ENCODE measurements at regions not wholly inside any gene's neighbourhood (a gene's known extent, or its start where the extent isn't known, plus 50 kb on each side); places are given as distances from the start of the nearest gene placed in this dataset.

DNA sequence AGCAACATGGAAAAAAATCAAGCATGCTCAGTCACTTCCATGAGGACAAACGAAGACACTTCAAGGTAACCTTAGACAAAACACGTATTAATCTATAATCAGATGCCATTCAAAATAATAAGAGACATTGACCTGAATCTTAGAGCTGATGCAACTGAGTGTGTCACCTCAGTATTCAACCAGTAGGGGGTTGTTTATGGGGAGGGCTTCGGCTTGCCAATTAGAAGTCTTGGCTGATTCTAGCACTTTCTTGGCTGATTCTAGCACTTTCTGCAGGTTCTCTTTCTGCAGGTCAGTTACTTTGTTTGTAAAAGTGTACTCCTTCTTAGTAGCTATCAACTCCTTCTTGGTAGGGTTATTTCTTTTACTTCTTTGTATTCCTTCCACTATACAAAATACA lies 317.6 kb downstream of the ENC1 start:
- DNase-seq (ENCODE audit: low read depth in 3 of 3, low spot score in 1 of 3) = no peak

DNA sequence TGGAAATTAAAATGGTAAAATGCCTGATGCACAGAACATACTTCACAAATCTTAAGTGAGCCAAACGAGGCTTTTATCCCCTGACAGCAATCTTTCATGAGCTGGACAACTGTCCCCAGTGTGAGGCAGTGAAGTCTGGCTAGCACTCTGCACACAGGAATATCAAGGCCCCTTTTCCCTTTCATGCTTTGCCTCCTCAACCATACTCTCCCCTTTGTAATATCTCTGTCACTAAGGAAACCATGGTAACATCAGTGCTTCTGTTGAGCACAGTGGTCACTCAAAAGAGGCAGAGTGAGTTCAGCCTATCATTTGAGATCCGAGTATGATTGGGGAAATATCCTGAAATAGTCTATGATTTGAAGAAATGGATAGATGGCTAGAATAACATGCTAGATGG lies 318.3 kb downstream of the ENC1 start:
- no peak for DNase-seq (ENCODE audit: low read depth in 3 of 3, low spot score in 1 of 3)

DNA sequence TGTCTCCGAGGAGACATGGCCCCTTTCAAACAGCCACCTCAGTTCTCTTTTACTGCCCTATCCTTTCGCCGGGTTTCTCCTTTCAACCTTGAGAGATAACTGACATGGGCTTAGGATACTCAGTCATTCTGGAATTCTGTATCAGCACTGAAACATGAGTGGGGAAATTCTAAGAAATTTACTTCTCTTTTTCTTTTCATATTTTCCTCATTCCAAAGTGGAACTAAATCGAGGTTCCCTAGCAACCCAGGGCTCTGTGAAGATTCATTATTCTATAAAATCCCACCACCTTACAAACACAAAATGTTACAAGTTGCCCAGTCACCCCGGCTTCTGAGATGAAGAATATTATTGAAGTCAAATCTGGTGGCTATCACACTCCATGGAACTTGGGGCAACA lies 319.2 kb downstream of the ENC1 start:
- DNase-seq (ENCODE audit: low read depth in 3 of 3, low spot score in 1 of 3) = no peak

DNA sequence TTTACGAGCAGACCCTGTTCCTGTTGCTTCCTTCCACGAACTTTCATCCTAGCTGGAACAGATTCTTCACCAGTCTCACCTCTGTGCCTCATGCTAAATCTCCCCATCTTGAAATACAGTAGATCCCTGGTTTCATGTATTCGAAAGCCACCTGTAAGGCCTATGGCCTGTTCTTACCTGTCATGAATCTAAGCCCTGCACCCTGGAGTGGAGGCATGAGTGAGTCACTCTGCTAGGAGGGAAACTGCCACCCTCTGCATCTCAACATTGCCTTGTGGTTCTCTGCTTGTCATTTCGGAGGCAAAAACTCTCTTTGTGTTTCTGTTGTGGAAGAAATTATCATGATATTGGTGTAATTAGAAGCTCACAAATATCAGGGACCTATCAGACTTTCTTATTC lies 320.0 kb downstream of the ENC1 start:
- DNase-seq (ENCODE audit: low read depth in 3 of 3, low spot score in 1 of 3) = no peak

DNA sequence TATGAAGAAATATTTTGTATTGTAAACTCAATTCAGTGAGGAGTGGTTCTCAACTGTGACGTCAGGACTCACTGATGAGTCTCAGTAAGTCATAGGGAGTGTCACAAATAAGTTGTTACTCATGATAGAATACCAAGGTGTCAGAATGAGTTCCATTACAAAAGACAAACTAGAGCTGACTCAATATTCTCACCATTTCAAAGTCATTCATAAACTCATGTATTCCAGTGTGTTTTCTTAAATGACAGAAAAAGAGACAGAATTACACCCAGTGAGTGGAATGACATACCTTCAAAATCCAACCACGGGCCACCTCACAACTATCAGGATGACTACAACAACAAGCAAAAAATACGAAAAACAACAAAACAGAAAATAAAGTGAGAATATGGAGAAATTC lies 321.5 kb downstream of the ENC1 start:
- no peak for DNase-seq (ENCODE audit: low read depth in 3 of 3, low spot score in 1 of 3)

DNA sequence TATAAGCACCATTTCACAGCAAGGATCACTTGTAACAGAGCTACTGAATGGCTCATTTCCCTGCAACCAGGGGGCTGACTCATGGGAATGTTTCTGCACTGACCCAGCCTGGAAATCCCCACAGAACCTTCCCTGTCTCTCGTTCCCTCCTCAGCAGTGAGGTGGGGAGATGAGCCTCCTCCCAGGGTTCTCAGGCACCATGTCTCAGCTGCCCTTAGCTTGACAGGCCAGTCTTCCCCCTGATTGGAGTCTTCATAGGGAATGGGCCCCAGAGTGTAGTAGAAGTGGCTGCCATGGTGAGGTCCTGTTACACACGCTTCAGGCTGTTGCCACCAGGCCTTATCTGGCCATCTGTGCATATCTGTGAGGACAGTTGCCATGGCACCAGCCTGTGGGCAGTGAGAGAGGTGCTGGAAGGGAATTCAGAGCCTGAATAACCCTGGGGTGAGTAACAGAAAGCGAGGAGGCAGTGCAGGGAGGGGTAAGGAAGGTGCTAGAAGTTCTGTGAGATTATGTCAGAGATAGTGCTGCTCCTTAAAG lies 324.4 kb downstream of the ENC1 start:
- DNase-seq (ENCODE audit: low read depth in 3 of 3, low spot score in 1 of 3) = no peak

DNA sequence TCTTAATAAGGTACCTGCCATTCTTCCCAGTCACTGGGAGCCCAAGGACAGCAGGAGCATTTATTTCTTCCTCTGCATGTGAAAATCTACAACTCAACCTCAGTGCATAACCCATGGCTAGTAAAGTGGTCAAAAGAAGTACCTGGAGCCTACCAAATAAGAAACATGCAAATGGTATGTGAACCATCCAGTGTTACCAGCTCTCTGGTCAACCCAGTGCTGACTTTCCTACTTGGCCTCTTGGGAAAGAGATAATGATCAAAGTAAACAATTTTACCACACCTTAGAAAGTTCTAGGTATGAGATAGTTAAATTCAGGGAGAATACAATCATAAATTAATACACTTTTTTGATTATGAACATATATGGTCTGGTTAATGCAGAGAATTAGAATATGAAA lies 325.6 kb downstream of the ENC1 start:
- DNase-seq (ENCODE audit: low read depth in 3 of 3, low spot score in 1 of 3) = no peak

DNA sequence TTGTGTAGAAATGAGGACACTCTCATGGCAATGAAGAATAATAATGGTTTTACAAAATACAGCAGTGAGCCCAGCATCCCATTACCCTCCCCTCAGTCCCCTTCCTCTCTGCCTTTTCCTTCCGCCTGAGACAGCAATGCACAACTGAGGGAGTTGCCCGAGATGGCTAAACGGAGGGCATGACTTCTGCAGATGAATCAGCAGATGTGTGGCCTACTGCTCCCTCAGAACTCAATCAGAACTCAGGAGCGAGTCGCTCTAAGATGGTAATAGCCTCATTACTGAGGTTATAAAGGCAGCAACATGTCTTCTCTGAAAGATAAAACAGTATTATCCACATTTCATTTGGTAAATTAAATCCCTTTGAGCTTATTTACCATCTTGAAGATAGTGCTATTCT lies 326.6 kb downstream of the ENC1 start:
- no peak for DNase-seq (ENCODE audit: low read depth in 3 of 3, low spot score in 1 of 3)

DNA sequence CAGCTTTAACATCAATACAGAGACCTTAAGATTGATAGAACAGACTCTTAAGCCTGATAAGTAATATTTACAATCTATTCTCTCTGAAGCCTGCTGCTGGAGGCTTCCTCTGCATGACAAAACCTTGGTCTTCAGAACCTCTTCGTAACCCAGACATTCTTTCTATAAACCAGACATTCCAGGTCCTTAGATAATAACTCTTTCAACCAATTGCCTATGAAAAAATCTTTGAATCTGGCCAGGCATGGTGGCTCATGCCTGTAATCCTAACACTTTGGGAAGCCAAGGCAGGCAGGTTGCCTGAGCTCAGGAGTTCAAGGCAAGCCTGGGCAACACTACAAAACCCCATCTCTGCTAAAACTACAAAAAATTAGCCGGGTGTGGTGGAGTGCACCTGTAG lies 327.8 kb downstream of the ENC1 start:
- no peak for DNase-seq (ENCODE audit: low read depth in 3 of 3, low spot score in 1 of 3)

DNA sequence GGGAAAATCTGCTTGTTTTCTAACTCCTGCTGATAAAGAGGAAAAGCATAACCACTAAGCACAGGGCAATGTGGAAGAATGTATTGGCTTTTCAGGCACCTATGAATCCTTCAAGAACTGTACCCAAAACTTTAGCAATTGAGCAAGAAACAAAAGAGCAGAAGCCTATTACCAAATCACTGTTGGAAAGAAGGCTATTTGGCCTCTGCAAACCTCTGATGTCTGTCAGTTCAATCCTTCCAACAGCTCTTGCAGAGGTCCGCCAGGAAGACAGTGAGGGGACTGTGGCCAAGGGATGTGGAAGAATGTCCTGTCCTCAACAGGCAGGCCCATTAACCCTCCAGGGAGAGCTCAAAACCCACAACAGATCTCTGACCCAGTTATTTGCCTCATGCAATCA lies 328.6 kb downstream of the ENC1 start:
- no peak for DNase-seq (ENCODE audit: low read depth in 3 of 3, low spot score in 1 of 3)

DNA sequence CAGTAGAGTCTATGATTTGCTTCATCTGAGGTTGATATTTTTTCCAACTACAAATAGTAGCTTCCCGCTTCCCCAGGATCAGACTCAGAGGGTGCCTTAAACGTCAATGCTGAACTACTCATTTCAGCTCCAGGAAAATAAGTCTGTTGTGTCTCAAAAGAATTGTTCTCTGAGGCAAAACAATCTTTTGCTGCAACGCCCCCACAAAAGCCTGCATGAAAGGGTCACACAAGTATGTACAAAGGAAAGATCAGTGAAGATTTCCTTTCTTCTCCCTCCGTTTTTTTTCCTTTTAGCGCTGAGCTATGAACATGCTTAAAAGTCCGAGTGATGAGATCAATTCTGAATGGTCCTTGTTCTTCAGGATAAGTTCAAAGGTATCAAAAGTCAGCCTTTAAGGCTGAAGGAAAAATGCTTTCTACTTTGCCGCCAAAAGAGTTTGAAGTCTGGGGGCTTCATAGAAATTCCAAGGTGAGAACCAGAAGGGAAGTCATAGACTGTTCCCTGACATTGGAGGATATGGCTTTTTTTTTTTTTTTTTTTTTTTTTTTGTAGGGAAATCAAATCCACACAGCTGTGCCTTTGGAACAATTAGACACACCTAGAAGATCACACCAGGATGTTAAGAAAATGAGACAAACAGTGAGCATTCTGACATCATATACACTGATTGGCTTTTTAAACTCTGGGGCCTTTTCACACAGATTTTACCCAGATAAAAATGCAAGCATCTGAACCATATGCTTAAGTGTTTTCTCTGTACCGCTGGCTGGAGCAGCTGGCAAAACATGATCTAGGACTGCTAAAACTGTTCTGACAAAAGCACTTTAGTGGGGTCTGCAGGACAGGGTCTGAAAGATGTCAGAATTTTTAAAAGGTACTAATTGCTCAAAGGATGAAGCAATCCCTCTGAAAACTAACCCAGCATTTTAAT lies 329.3 kb downstream of the ENC1 start:
- DNase-seq (ENCODE audit: low read depth in 3 of 3, low spot score in 1 of 3) = no peak

DNA sequence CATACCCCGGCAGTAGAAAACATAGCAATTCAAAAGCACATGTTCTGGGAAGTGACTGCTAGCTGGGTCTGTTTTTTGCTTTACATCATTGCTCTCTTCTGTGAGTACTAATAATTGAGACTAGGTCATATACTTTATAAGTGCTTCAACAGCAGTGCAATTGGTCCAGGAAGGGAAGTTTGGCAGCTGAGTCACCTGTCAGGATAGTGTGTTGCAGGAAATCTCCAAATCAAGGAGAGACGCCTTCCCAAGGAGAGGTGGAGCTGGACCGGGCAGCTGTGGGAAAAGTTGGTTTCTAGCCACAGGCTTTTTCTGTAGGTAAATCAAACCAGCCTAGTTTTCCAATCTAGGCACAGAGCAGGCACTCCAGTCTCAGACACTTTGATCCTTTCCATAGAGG lies 330.1 kb downstream of the ENC1 start:
- DNase-seq (ENCODE audit: low read depth in 3 of 3, low spot score in 1 of 3) = no peak

DNA sequence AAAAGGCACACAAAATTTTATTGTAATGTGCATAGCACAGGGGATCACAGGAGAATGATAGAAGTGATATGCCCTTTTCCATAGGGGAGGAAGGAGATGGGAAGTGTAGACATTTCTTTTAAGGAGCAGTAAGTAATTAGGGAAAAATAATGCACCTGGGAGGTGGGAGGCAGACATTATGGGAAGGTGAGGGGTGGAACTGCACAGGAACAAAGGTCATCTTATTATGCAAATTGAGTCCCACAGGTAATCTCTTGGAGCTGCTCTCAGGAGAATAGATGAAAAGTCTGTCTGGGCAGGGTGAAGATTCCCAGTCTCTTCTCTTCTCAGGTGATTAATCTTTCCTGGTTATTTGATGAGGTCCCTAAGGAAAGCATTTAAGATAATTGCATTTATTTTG lies 331.5 kb downstream of the ENC1 start:
- no peak for DNase-seq (ENCODE audit: low read depth in 3 of 3, low spot score in 1 of 3)

DNA sequence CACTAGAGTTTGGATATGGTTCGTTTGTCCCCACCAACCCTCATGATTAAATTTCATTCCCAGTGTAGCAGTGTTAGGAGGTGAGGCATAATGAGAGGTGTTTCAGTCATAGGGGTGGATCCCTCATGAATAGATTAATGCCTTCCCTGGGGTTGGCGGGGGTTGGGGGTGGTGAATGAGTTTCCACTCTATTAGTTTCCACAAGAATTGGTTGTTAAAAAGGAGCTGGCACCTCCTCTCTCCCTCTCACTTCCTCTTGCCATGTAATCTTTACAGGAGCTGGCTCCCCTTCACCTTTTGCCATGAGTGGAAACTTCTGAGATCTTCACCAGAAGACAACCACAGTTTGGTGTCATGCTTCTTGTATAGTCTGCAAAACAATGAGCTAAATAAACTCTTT lies 333.7 kb downstream of the ENC1 start:
- DNase-seq (ENCODE audit: low read depth in 3 of 3, low spot score in 1 of 3) = no peak

DNA sequence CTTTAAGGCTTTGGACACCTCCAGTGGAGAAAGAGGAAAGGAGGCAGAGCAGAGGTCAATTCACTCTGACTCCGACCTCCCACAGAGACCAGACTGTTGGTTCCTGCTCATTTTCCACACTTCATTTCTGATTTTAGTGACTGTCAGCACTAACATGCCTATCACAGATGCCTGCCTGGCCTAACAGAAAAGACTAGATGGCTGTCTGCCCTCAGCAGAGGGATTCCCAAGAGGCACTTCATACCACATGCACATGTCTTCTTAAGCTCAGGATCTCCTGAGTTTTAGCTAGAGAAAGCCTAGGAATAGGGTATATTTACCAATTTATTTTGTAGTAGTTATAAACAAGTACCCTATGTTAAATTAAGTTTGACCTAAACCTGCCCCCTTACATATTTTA lies 336.0 kb downstream of the ENC1 start:
- DNase-seq (ENCODE audit: low read depth in 3 of 3, low spot score in 1 of 3) = no peak

DNA sequence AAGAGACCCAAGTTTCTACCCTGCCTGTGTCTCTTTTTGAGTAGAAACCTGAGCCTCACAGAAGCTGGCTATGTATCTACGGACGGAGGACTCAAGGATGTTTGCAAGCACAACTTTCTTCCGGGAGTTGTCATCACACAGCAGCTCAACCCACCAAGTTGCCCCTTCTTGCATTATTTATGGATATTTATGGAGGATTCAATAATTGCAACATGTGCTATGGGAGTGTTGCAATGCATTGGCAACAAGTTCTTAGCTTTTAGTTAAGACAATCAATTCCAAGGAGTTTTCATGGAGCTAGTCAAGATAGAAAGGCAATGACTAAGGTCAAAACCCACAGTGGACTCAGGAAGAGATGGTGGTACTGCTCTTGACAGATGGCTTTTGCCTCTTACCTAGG lies 336.9 kb downstream of the ENC1 start:
- DNase-seq (ENCODE audit: low read depth in 3 of 3, low spot score in 1 of 3) = no peak

DNA sequence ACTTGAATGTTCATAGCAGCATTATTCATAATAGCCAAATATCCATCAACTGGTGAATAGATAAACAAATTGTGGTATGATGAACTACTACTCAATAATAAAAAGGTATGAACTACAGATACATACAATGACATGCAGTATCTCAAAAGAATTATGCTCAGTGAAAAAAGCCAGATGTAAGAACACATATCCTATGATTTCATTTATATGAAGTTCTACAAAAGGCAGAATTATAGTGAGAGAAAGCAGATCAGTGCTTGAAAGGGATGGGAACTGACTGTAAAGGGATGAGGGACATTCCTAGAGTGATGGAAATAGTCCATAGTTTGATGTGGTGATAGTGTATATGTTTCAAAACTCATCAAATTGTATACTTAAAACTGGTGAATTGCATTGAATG lies 339.0 kb downstream of the ENC1 start:
- DNase-seq (ENCODE audit: low read depth in 3 of 3, low spot score in 1 of 3) = no peak

DNA sequence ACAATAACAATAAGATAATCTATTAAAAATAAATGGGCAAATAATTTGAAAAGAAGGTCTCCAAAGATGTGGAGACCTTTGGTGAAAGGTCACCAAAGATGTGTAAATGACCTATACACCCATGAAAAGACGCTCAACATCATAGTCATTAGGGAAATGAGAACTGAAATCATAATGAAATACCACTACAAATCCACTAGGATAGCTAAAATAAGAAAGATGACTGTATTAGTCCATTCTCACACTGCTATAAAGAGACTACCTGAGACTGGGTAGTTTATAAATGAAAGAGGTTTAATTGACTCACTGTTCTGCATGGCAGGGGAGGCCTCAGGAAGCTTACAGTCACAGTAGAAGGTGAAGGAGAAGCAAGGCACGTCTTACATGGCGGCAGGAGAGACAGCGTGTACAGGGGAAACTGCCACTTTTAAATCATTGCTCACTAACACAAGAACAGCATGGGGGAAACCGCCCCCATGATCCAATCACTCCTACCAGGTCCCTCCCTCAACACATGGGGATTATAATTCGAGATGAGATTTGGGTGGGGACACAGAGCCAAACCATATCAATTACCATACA lies 339.6 kb downstream of the ENC1 start:
- DNase-seq (ENCODE audit: low read depth in 3 of 3, low spot score in 1 of 3) = no peak

DNA sequence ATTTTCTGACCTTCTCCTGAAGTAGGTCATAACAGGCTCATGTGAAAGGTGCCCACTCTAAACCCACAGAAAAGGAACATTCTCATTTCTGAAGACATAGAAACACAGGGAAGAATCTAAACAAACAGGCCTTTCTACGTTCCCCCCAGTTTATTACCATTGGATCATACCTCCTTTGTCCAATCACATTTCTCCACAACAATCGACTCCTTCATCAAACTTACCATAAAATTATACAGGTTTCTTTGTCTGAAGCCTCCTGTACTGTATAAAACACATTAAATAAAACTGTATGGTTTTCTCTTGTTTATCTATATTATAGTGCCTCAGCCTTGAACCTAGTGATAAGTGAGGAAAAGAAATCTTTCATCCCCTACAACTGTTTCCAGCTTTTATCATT lies 340.7 kb downstream of the ENC1 start:
- DNase-seq (ENCODE audit: low read depth in 3 of 3, low spot score in 1 of 3) = no peak

DNA sequence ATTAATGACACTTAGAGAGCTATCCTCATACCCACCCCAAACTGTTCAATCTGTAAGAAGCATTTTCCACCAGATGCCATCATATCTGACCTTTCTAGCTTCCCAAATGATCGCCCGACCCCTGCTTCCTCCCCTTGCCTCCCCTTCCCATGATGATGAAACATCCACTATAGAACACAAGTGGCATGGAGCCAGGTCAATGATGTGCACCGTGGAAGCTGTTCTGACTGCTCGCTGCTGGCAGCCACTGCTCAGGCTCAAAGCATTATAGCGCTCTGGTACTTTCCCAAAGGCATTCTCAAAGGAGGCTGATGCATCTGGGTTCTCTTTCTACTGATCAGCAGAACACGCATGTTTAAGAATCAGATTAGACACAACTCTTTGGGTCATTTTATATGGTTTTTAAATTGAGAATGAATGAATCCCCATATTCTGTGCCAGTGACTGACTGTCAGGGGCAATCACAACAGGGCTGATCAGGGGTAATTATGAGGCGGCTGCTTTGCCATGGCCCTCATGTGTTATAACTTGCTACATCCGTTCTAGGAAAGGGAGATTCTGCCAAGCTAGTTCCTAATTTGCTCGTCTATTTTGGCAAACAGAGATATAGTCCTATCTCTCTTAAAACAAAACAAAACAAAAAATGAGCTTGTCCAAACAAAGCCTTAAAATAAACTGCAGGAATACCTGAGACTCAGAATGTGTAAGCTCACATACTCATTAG lies 343.7 kb downstream of the ENC1 start:
- no peak for DNase-seq (ENCODE audit: low read depth in 3 of 3, low spot score in 1 of 3)

DNA sequence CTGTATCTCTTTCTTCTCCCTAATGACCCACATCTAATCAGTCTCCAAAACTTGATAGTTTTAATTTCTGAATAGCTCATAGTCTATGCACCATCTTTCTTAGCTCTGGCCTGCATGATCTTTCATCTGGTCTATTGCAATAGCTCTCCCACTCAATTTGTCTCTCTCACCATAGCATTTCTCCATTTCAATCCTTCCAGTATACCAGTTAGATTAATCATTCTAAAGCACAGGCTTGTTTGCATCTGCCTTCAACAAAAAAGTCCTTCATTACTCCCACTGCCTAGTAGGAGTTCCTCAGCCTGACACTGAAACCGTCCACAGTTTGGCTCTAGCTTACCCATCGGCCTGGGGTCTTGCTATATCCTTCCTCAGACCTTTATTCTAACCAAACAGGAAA lies 344.9 kb downstream of the ENC1 start:
- DNase-seq (ENCODE audit: low read depth in 3 of 3, low spot score in 1 of 3) = no peak

DNA sequence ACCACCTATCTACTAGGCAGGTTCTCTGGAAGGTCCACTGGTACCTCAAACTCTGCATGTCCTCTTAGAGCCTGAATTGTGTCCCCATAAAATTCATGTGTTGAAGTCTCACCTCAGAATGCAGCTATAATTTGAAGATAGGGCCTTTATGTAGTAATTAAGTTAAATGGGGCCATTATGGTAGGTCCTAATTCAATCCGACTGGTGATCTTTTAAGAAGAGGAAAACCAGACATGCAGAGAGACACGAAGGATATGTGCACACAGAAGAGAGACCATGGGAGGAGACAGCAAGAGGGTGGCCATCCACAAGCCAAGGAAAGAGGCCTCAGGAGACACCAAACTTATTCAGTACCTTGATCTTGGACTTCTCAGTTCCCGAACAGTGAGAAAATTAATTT lies 345.4 kb downstream of the ENC1 start:
- DNase-seq (ENCODE audit: low read depth in 3 of 3, low spot score in 1 of 3) = no peak
